ENCODE measurements at regions not wholly inside any gene's neighbourhood (a gene's known extent, or its start where the extent isn't known, plus 50 kb on each side); places are given as distances from the start of the nearest gene placed in this dataset.

- peak overlapping the region; percentile 40 for H3K9ac ChIP-seq (ENCODE audit: low read length)
- no peak overlapping the region for H3K18ac ChIP-seq (ENCODE audit: low read length)
- no peak overlapping the region for H2BK5ac ChIP-seq (ENCODE audit: low read depth, low read length, poor library complexity)
- no peak overlapping the region for H2AK5ac ChIP-seq (ENCODE audit: low read length)
- H3K27ac ChIP-seq (ENCODE audit: low read depth, low read length): no peak overlapping the region
- no peak for DNase-seq
- no peaks in the 10 kb centered on the region for H3K27me3 ChIP-seq (ENCODE audit: insufficient read depth, low read length)
- no peaks in the 10 kb centered on the region for H3K79me1 ChIP-seq (ENCODE audit: low read length)
- H3K79me2 ChIP-seq (ENCODE audit: control insufficient read depth, insufficient read depth, low read length, poor library complexity): no peaks in the 10 kb centered on the region
- H3K4ac ChIP-seq (ENCODE audit: low read depth, low read length): no peak overlapping the region
- WGBS (ENCODE audit: extremely low coverage, insufficient coverage, insufficient read length): no CpG with 5 or more reads among the region's 3 CpGs
- H3K9me3 ChIP-seq (ENCODE audit: insufficient read depth, low read depth, low read length): peaks cover 2% of the 10 kb centered on the region
- no peaks in the 10 kb centered on the region for H3K36me3 ChIP-seq (ENCODE audit: control insufficient read depth in 1 of 2, insufficient read depth in 2 of 2, low read length in 2 of 2)
- no peak overlapping the region for H4K12ac ChIP-seq (ENCODE audit: low read depth, low read length)
- H3K4me1 ChIP-seq (ENCODE audit: control insufficient read depth in 1 of 2, insufficient read depth in 2 of 2, low read length in 2 of 2): no peaks in the 10 kb centered on the region
- H4K91ac ChIP-seq (ENCODE audit: low read depth, low read length): no peak overlapping the region
- no peak overlapping the region for H3K4me3 ChIP-seq (ENCODE audit: low read depth, low read length)
- no peak overlapping the region for H2AFZ ChIP-seq (ENCODE audit: insufficient read depth, low read length, poor library complexity)
- no peak overlapping the region for H3K4me2 ChIP-seq (ENCODE audit: low read length)
- no peak overlapping the region for H3K14ac ChIP-seq (ENCODE audit: low read length)
- no peak overlapping the region for H2BK120ac ChIP-seq (ENCODE audit: insufficient read depth, low read length, poor library complexity)
- no peak overlapping the region for H4K8ac ChIP-seq (ENCODE audit: low read depth, low read length)
- H2BK12ac ChIP-seq (ENCODE audit: low read length): no peak overlapping the region
- no peak overlapping the region for H3K23ac ChIP-seq (ENCODE audit: low read length)
These were observed 843.6 kb downstream of the SORCS1 start for GRCh38 chr10:106320876-106321275.

DNA sequence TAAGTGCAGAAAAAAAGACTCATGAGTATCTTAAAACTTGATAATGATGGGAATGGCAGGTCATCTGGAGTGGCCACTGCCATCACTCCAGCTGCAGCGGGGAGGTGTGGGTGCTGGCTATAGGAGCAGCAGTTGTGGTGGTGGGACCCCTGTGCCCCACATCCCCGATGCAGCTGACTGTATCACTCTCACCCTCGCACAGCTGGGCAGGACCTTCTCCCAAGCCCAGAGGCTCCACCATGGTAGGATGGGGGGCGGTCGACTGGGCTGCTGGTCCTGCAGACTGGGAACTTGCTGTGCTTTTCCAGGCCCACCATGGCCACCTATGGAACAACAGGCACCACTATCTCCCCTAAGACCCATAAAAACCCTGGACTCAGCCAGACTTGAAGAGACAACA is 844.4 kb downstream of the SORCS1 start:
- Histone ChIP-seq H3K23ac (ENCODE audit: low read length) (no peak overlapping the region), H2AK5ac (ENCODE audit: low read length) (no peak overlapping the region), H3K18ac (ENCODE audit: low read length) (no peak overlapping the region), H3K27ac (ENCODE audit: low read depth, low read length) (no peak overlapping the region), H3K4me1 (ENCODE audit: control insufficient read depth in 1 of 2, insufficient read depth in 2 of 2, low read length in 2 of 2) (no peaks in the 10 kb centered on the region), H4K12ac (ENCODE audit: low read depth, low read length) (no peak overlapping the region), H4K91ac (ENCODE audit: low read depth, low read length) (no peak overlapping the region), H3K36me3 (ENCODE audit: control insufficient read depth in 1 of 2, insufficient read depth in 2 of 2, low read length in 2 of 2) (no peaks in the 10 kb centered on the region), H2AFZ (ENCODE audit: insufficient read depth, low read length, poor library complexity) (no peak overlapping the region), H3K27me3 (ENCODE audit: insufficient read depth, low read length) (no peaks in the 10 kb centered on the region), H2BK5ac (ENCODE audit: low read depth, low read length, poor library complexity) (no peak overlapping the region), H3K79me1 (ENCODE audit: low read length) (no peaks in the 10 kb centered on the region), H3K9ac (ENCODE audit: low read length) (no peak overlapping the region), H3K79me2 (ENCODE audit: control insufficient read depth, insufficient read depth, low read length, poor library complexity) (no peaks in the 10 kb centered on the region), H3K14ac (ENCODE audit: low read length) (no peak overlapping the region), H2BK120ac (ENCODE audit: insufficient read depth, low read length, poor library complexity) (no peak overlapping the region), H3K4ac (ENCODE audit: low read depth, low read length) (no peak overlapping the region), H3K9me3 (ENCODE audit: insufficient read depth, low read depth, low read length) (peaks cover 2% of the 10 kb centered on the region), H3K4me2 (ENCODE audit: low read length) (no peak overlapping the region), H4K8ac (ENCODE audit: low read depth, low read length) (no peak overlapping the region), H2BK12ac (ENCODE audit: low read length) (no peak overlapping the region), H3K4me3 (ENCODE audit: low read depth, low read length) (no peak overlapping the region)
- no CpG with 5 or more reads among the region's 5 CpGs for WGBS (ENCODE audit: extremely low coverage, insufficient coverage, insufficient read length)
- DNase-seq: no peak

DNA sequence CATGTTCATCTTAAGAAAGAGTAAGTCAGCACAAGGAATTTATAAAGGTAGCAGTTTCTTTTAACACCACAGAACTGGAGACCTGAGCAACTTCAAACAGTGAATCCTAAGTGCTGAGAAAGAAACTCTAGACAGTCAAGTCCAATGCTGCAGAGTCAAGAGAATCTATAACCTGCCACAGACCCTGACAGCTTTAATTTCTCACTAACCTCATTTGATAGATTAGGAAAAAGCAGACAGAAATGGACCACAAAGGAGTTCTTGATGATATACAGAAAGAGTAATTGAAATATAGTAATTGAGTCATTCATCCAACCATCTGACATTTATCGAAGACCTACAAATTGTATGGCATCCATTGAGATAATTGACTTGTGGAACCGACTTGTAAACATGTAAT is 847.0 kb downstream of the SORCS1 start:
- Histone ChIP-seq H3K27me3 (ENCODE audit: insufficient read depth, low read length) (no peaks in the 10 kb centered on the region), H2BK120ac (ENCODE audit: insufficient read depth, low read length, poor library complexity) (no peak overlapping the region), H4K8ac (ENCODE audit: low read depth, low read length) (no peak overlapping the region), H3K4ac (ENCODE audit: low read depth, low read length) (no peak overlapping the region), H2AK5ac (ENCODE audit: low read length) (no peak overlapping the region), H4K12ac (ENCODE audit: low read depth, low read length) (no peak overlapping the region), H2BK5ac (ENCODE audit: low read depth, low read length, poor library complexity) (no peak overlapping the region), H3K14ac (ENCODE audit: low read length) (no peak overlapping the region), H3K4me1 (ENCODE audit: control insufficient read depth in 1 of 2, insufficient read depth in 2 of 2, low read length in 2 of 2) (no peaks in the 10 kb centered on the region), H3K79me2 (ENCODE audit: control insufficient read depth, insufficient read depth, low read length, poor library complexity) (no peaks in the 10 kb centered on the region), H2AFZ (ENCODE audit: insufficient read depth, low read length, poor library complexity) (no peak overlapping the region), H4K91ac (ENCODE audit: low read depth, low read length) (no peak overlapping the region), H2BK12ac (ENCODE audit: low read length) (no peak overlapping the region), H3K18ac (ENCODE audit: low read length) (no peak overlapping the region), H3K4me3 (ENCODE audit: low read depth, low read length) (no peak overlapping the region), H3K9me3 (ENCODE audit: insufficient read depth, low read depth, low read length) (peaks cover 2% of the 10 kb centered on the region), H3K9ac (ENCODE audit: low read length) (no peak overlapping the region), H3K27ac (ENCODE audit: low read depth, low read length) (no peak overlapping the region), H3K79me1 (ENCODE audit: low read length) (no peaks in the 10 kb centered on the region), H3K4me2 (ENCODE audit: low read length) (no peak overlapping the region), H3K36me3 (ENCODE audit: control insufficient read depth in 1 of 2, insufficient read depth in 2 of 2, low read length in 2 of 2) (no peaks in the 10 kb centered on the region), H3K23ac (ENCODE audit: low read length) (no peak overlapping the region)
- DNase-seq: no peak
- no CpG with 5 or more reads among the region's 2 CpGs for WGBS (ENCODE audit: extremely low coverage, insufficient coverage, insufficient read length)

DNA sequence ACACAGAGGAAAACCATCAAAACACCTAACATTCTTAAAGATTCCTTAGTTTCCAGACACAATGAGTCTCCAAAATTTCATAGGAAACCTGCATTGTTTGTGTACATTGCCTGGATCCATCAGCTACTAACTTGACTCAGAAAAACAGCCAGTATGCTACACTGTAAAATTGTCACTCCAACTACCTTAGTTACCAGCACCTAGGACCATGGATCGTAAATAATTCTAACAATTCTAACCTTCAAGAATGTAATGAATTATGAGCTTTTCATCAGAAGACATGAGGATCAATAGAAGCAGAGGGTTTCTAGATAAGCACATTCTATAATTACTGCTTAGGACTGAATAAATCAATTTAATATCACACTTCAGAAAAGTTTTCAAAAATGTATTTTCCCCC is 851.5 kb downstream of the SORCS1 start:
- Histone ChIP-seq H3K4me2 (ENCODE audit: low read length) (no peak overlapping the region), H3K79me1 (ENCODE audit: low read length) (no peaks in the 10 kb centered on the region), H3K4ac (ENCODE audit: low read depth, low read length) (no peak overlapping the region), H2BK12ac (ENCODE audit: low read length) (no peak overlapping the region), H4K91ac (ENCODE audit: low read depth, low read length) (no peak overlapping the region), H4K12ac (ENCODE audit: low read depth, low read length) (no peak overlapping the region), H3K36me3 (ENCODE audit: control insufficient read depth in 1 of 2, insufficient read depth in 2 of 2, low read length in 2 of 2) (no peaks in the 10 kb centered on the region), H3K23ac (ENCODE audit: low read length) (no peak overlapping the region), H3K4me1 (ENCODE audit: control insufficient read depth in 1 of 2, insufficient read depth in 2 of 2, low read length in 2 of 2) (no peaks in the 10 kb centered on the region), H4K8ac (ENCODE audit: low read depth, low read length) (no peak overlapping the region), H3K27me3 (ENCODE audit: insufficient read depth, low read length) (no peaks in the 10 kb centered on the region), H2AFZ (ENCODE audit: insufficient read depth, low read length, poor library complexity) (no peak overlapping the region), H3K18ac (ENCODE audit: low read length) (no peak overlapping the region), H2AK5ac (ENCODE audit: low read length) (no peak overlapping the region), H3K79me2 (ENCODE audit: control insufficient read depth, insufficient read depth, low read length, poor library complexity) (no peaks in the 10 kb centered on the region), H2BK5ac (ENCODE audit: low read depth, low read length, poor library complexity) (no peak overlapping the region), H3K27ac (ENCODE audit: low read depth, low read length) (no peak overlapping the region), H3K9ac (ENCODE audit: low read length) (no peak overlapping the region), H3K14ac (ENCODE audit: low read length) (no peak overlapping the region), H3K9me3 (ENCODE audit: insufficient read depth, low read depth, low read length) (no peaks in the 10 kb centered on the region), H3K4me3 (ENCODE audit: low read depth, low read length) (no peak overlapping the region), H2BK120ac (ENCODE audit: insufficient read depth, low read length, poor library complexity) (no peak overlapping the region)
- WGBS (ENCODE audit: extremely low coverage, insufficient coverage, insufficient read length): no CpG with 5 or more reads among the region's 1 CpG
- DNase-seq: no peak

Measured in trophoblast cell (in vitro differentiated cells and primary cell).